Left lung (tissue), 4 donors: ENCODE measurements at regions not wholly inside any gene's neighbourhood (a gene's known extent, or its start where the extent isn't known, plus 50 kb on each side); places are given as distances from the start of the nearest gene placed in this dataset.

ENCODE experiments used
- ATAC-seq: fragments of 200-7000 bp; cut with Tn5 transposase; one replicate; pipeline ENCODE4 v1.9.1; 2020; ENCODE audit warnings: moderate library complexity
- DNase-seq, 4 donors: peaks; one replicate each; pipeline ENCODE4 v3.0.0-alpha.2; 2013 to 2020
- H3K27ac ChIP-seq, 2 donors: fragments of 200-600 bp; sonication (generic) in 1 of 2; one replicate each; pipeline versions ENCODE4 v1.5.0 to v1.8.0; 2020 to 2021
- H3K27me3 ChIP-seq, 2 donors: fragments of 200-600 bp; sonication (generic) in 1 of 2; one replicate each; pipeline versions ENCODE4 v1.5.0 to v1.8.0; 2020 to 2021
- H3K36me3 ChIP-seq, 2 donors: fragments of 200-600 bp; sonication (generic) in 1 of 2; one replicate each; pipeline versions ENCODE4 v1.5.0 to v1.8.0; 2020 to 2021
- H3K4me1 ChIP-seq, 2 donors: fragments of 200-600 bp; one replicate each; pipeline ENCODE4 v1.8.0; 2021
- H3K4me3 ChIP-seq, 2 donors: fragments of 200-600 bp; sonication (generic) in 1 of 2; one replicate each; pipeline versions ENCODE4 v1.5.0 to v1.8.0; 2020 to 2021; ENCODE audit warnings: mild to moderate bottlenecking in 1 of 2
- H3K9me3 ChIP-seq, 2 donors: fragments of 200-600 bp; sonication (generic) in 1 of 2; one replicate each; pipeline versions ENCODE4 v1.5.0 to v1.8.0; 2020 to 2021
- CTCF ChIP-seq, 2 donors: fragments of 200-600 bp; sonication (generic) in 1 of 2; IDR thresholded peaks; one replicate each; pipeline versions ENCODE4 v1.5.0 to v1.8.0; 2021; ENCODE audit warnings: antibody characterized with exemption in 2 of 2
- intact Hi-C, 2 donors: fragments of 100-400 bp; cut with DNase I; formaldehyde crosslinking; loops; one replicate each; pipeline versions ENCODE4 v1.11.2 to v1.14.2; 2022
- donor health status: DM: no; HTN: yes; CAD: no.
- donor health status: DM: no; HTN: no; CAD: no.

- Histone ChIP-seq H3K9me3 (no peaks in the 10 kb centered on the region), H3K27ac (no peak overlapping the region), H3K27me3 (peaks cover 0 to 49% of the 10 kb centered on the region in 2 donors), H3K36me3 (no peaks in the 10 kb centered on the region), H3K4me3 (no peak overlapping the region), H3K4me1 (no peaks in the 10 kb centered on the region)
- no peak for ATAC-seq
- no peak for DNase-seq
- intact Hi-C loops = no loop called here
- no peak for TF ChIP-seq CTCF (IDR thresholded peaks at IDR 0.05)
These were observed 147.7 kb upstream of the PHACTR3 start for GRCh38 chr20:59456342-59457279.

- intact Hi-C loops = no loop called here
- Histone ChIP-seq H3K27ac (no peak overlapping the region), H3K36me3 (no peaks in the 10 kb centered on the region), H3K27me3 (peaks cover 0 to 52% of the 10 kb centered on the region in 2 donors), H3K9me3 (no peaks in the 10 kb centered on the region), H3K4me3 (no peak overlapping the region), H3K4me1 (no peaks in the 10 kb centered on the region)
- ATAC-seq (no peak), DNase-seq (no peak)
- no peak for TF ChIP-seq CTCF (IDR thresholded peaks at IDR 0.05)
These were observed 145.7 kb upstream of the PHACTR3 start for GRCh38 chr20:59458645-59459044.

GRCh38 chr20:59459586-59459985 is 144.8 kb upstream of the PHACTR3 start:
- H3K27me3 ChIP-seq = peaks cover 0 to 46% of the 10 kb centered on the region in 2 donors
- no peak for TF ChIP-seq CTCF (IDR thresholded peaks at IDR 0.05)
- no peaks in the 10 kb centered on the region for H3K36me3 ChIP-seq
- H3K4me1 ChIP-seq = no peaks in the 10 kb centered on the region
- no peak overlapping the region for H3K4me3 ChIP-seq
- H3K9me3 ChIP-seq = no peaks in the 10 kb centered on the region
- DNase-seq (no peak), ATAC-seq (no peak)
- intact Hi-C loops = no loop called here
- no peak overlapping the region for H3K27ac ChIP-seq

- no peaks in the 10 kb centered on the region for H3K4me1 ChIP-seq
- no peaks in the 10 kb centered on the region for H3K9me3 ChIP-seq
- no peaks in the 10 kb centered on the region for H3K36me3 ChIP-seq
- intact Hi-C loops = no loop called here
- no peak for DNase-seq
- H3K4me3 ChIP-seq = no peak overlapping the region
- no peak for ATAC-seq
- H3K27me3 ChIP-seq = peaks cover 0 to 46% of the 10 kb centered on the region in 2 donors
- H3K27ac ChIP-seq = no peak overlapping the region
- TF ChIP-seq CTCF (IDR thresholded peaks at IDR 0.05) = no peak
These were observed 144.0 kb upstream of the PHACTR3 start for GRCh38 chr20:59460352-59460751.

GRCh38 chr20:59461526-59461925 is 142.8 kb upstream of the PHACTR3 start:
- no peak for ATAC-seq
- Histone ChIP-seq H3K9me3 (no peaks in the 10 kb centered on the region), H3K4me1 (no peaks in the 10 kb centered on the region), H3K27me3 (peaks cover 0 to 39% of the 10 kb centered on the region in 2 donors), H3K4me3 (no peak overlapping the region), H3K36me3 (no peaks in the 10 kb centered on the region), H3K27ac (no peak overlapping the region)
- no peak for DNase-seq
- no peak for TF ChIP-seq CTCF (IDR thresholded peaks at IDR 0.05)
- intact Hi-C loops = no loop called here
